Nephron (organoid): ENCODE measurements at regions not wholly inside any gene's neighbourhood (a gene's known extent, or its start where the extent isn't known, plus 50 kb on each side); places are given as distances from the start of the nearest gene placed in this dataset.

Experiments used
- H3K27ac Mint-ChIP-seq, 3 experiments: 2 replicates each; pipeline ENCODE4 v1.8.0; 2020; ENCODE audit warnings: mixed read lengths in 3 of 3, mild to moderate bottlenecking in 2 of 3, moderate library complexity in 1 of 3
- H3K27me3 Mint-ChIP-seq: 2 replicates; pipeline ENCODE4 v1.8.0; 2021; ENCODE audit warnings: low read depth, mild to moderate bottlenecking, moderate library complexity, mixed read lengths
- H3K36me3 Mint-ChIP-seq: 2 replicates; pipeline ENCODE4 v1.8.0; 2020; ENCODE audit warnings: low read depth, mixed read lengths
- H3K4me1 Mint-ChIP-seq: 2 replicates; pipeline ENCODE4 v1.8.0; 2020; ENCODE audit warnings: mixed read lengths
- H3K4me3 Mint-ChIP-seq, 3 experiments: 2 replicates each; pipeline ENCODE4 v1.8.0; 2020; ENCODE audit warnings: mild to moderate bottlenecking in 3 of 3, mixed read lengths in 3 of 3, moderate library complexity in 2 of 3
- H3K9me3 Mint-ChIP-seq: 2 replicates; pipeline ENCODE4 v1.8.0; 2020; ENCODE audit warnings: mixed read lengths
- CTCF ChIP-seq, 3 experiments: fragments of 200-600 bp; sonication (generic); IDR thresholded peaks; one replicate each; pipeline ENCODE4 v1.5.0; 2021; ENCODE audit warnings: antibody characterized with exemption in 3 of 3; ENCODE audit not compliant: unreplicated experiment in 3 of 3

GRCh38 chr5:87775228-87775627 lies 362.5 kb upstream of the CCNH start:
- Mint-ChIP-seq H3K27ac (no peak overlapping the region), H3K9me3 (no peaks in the 10 kb centered on the region), H3K4me1 (no peaks in the 10 kb centered on the region), H3K4me3 (no peak overlapping the region), H3K27me3 (peaks cover 25% of the 10 kb centered on the region), H3K36me3 (no peaks in the 10 kb centered on the region)
- TF ChIP-seq CTCF (IDR thresholded peaks at IDR 0.05; ENCODE audit: unreplicated experiment in 3 of 3): no peak

GRCh38 chr5:87774804-87775203 lies 362.1 kb upstream of the CCNH start:
- no peaks in the 10 kb centered on the region for H3K9me3 Mint-ChIP-seq
- H3K4me1 Mint-ChIP-seq: no peaks in the 10 kb centered on the region
- no peak for TF ChIP-seq CTCF (IDR thresholded peaks at IDR 0.05; ENCODE audit: unreplicated experiment in 3 of 3)
- H3K36me3 Mint-ChIP-seq: no peaks in the 10 kb centered on the region
- no peak overlapping the region for H3K27ac Mint-ChIP-seq
- H3K4me3 Mint-ChIP-seq: no peak overlapping the region
- H3K27me3 Mint-ChIP-seq: peaks cover 29% of the 10 kb centered on the region

GRCh38 chr5:87770601-87771121 lies 357.9 kb upstream of the CCNH start:
- no peak overlapping the region for H3K4me3 Mint-ChIP-seq
- no peak overlapping the region for H3K27ac Mint-ChIP-seq
- no peaks in the 10 kb centered on the region for H3K9me3 Mint-ChIP-seq
- no peaks in the 10 kb centered on the region for H3K4me1 Mint-ChIP-seq
- TF ChIP-seq CTCF (IDR thresholded peaks at IDR 0.05; ENCODE audit: unreplicated experiment in 3 of 3): no peak
- peaks cover 26% of the 10 kb centered on the region for H3K27me3 Mint-ChIP-seq
- H3K36me3 Mint-ChIP-seq: no peaks in the 10 kb centered on the region

GRCh38 chr5:87770016-87770570 lies 357.4 kb upstream of the CCNH start:
- Mint-ChIP-seq H3K4me3 (no peak overlapping the region), H3K27ac (no peak overlapping the region), H3K9me3 (no peaks in the 10 kb centered on the region), H3K27me3 (peaks cover 28% of the 10 kb centered on the region), H3K4me1 (no peaks in the 10 kb centered on the region), H3K36me3 (no peaks in the 10 kb centered on the region)
- no peak for TF ChIP-seq CTCF (IDR thresholded peaks at IDR 0.05; ENCODE audit: unreplicated experiment in 3 of 3)

GRCh38 chr5:87769157-87769556 lies 356.4 kb upstream of the CCNH start:
- no peak for TF ChIP-seq CTCF (IDR thresholded peaks at IDR 0.05; ENCODE audit: unreplicated experiment in 3 of 3)
- H3K27me3 Mint-ChIP-seq: peaks cover 34% of the 10 kb centered on the region
- H3K9me3 Mint-ChIP-seq: no peaks in the 10 kb centered on the region
- no peak overlapping the region for H3K4me3 Mint-ChIP-seq
- H3K36me3 Mint-ChIP-seq: no peaks in the 10 kb centered on the region
- H3K27ac Mint-ChIP-seq: no peak overlapping the region
- no peaks in the 10 kb centered on the region for H3K4me1 Mint-ChIP-seq

- H3K27ac Mint-ChIP-seq: no peak overlapping the region
- TF ChIP-seq CTCF (IDR thresholded peaks at IDR 0.05; ENCODE audit: unreplicated experiment in 3 of 3): no peak
- no peak overlapping the region for H3K4me3 Mint-ChIP-seq
- H3K36me3 Mint-ChIP-seq: no peaks in the 10 kb centered on the region
- H3K4me1 Mint-ChIP-seq: no peaks in the 10 kb centered on the region
- H3K9me3 Mint-ChIP-seq: no peaks in the 10 kb centered on the region
- H3K27me3 Mint-ChIP-seq: peaks cover 34% of the 10 kb centered on the region
These were observed 355.5 kb upstream of the CCNH start for GRCh38 chr5:87768190-87768589.
